HCT116 (cell line): ENCODE measurements at regions not wholly inside any gene's neighbourhood (a gene's known extent, or its start where the extent isn't known, plus 50 kb on each side); places are given as distances from the start of the nearest gene placed in this dataset.

Source experiments
- ATAC-seq: fragments of 200-7000 bp; cut with Tn5 transposase; 2 replicates; pipeline ENCODE4 v1.9.1; 2020; ENCODE audit warnings: mild to moderate bottlenecking, moderate library complexity
- BruUV-seq: library from RNA; stranded (reverse); fragments of 400-500 nt; replicated peaks from 2 replicates; lab custom pipeline; 2021; lab: Mats Ljungman, UMichigan
- CTCF ChIA-PET: fragments of 300-600 bp; sonication (Branson Sonifier 250); formaldehyde crosslinking; loops from one replicate; lab custom pipeline; 2021; ENCODE audit warnings: antibody characterized with exemption; lab: Charles Lee
- POLR2A ChIA-PET: fragments of 300-600, 350-600 bp; sonication (Branson Sonifier 250); formaldehyde crosslinking; loops from one replicate; lab custom pipeline; 2021; ENCODE audit warnings: antibody characterized with exemption; lab: Charles Lee
- RAD21 ChIA-PET, 2 experiments: fragments of 300-600 bp; sonication (Branson Sonifier 250); formaldehyde crosslinking; loops; one replicate each; lab custom pipeline; 2023; ENCODE audit warnings: low total read pairs in 2 of 2; ENCODE audit not compliant: uncharacterized antibody in 2 of 2, unreplicated experiment in 2 of 2, low non-redundant PET in 1 of 2; lab: Charles Lee
- DNase-seq: peaks from one replicate; pipeline ENCODE4 v3.0.0-alpha.2; 2010; ENCODE audit warnings: low read depth, low spot score
- H2AFZ ChIP-seq: fragments of 200-600 bp; shearing (Covaris generic), sonication (generic); 2 replicates; pipeline ENCODE4 v1.6.1; 2017; ENCODE audit warnings: low read depth, mixed run types, mixed read lengths, antibody characterized with exemption, low read length; ENCODE audit not compliant: poor library complexity, severe bottlenecking
- H3K27ac ChIP-seq: 2 replicates; pipeline ENCODE4 v1.5.1; 2012; ENCODE audit warnings: low read depth, low read length
- H3K27me3 ChIP-seq: fragments of 200-600 bp; sonication (generic); 2 replicates; pipeline ENCODE4 v1.6.1; 2016; ENCODE audit warnings: mixed run types, low read length, mixed read lengths; ENCODE audit not compliant: insufficient read depth
- H3K36me3 ChIP-seq, 2 experiments: fragments of 200-500 bp in 1 of 2; fragments of 200-600 bp in 1 of 2; sonication (Bioruptor generic) in 1 of 2; sonication (generic) in 1 of 2; 2 replicates each; pipeline versions ENCODE4 v1.5.1 to v1.6.1; 2014 to 2016; ENCODE audit warnings: low read length in 2 of 2, inconsistent platforms in 1 of 2, mixed read lengths in 1 of 2, mixed run types in 1 of 2; ENCODE audit not compliant: insufficient read depth in 2 of 2, control insufficient read depth in 1 of 2
- H3K4me1 ChIP-seq, 2 experiments: fragments of 200-600 bp in 1 of 2; sonication (generic) in 1 of 2; 2 replicates each; pipeline versions ENCODE4 v1.5.1 to v1.6.1; 2012 to 2017; ENCODE audit warnings: low read length in 2 of 2, inconsistent platforms in 1 of 2, mild to moderate bottlenecking in 1 of 2, mixed read lengths in 1 of 2, mixed run types in 1 of 2, moderate library complexity in 1 of 2; ENCODE audit not compliant: insufficient read depth in 2 of 2, control insufficient read depth in 1 of 2
- H3K4me2 ChIP-seq: fragments of 200-600 bp; sonication (generic); 2 replicates; pipeline ENCODE4 v1.6.1; 2017; ENCODE audit warnings: mixed run types, low read length, mixed read lengths
- H3K4me3 ChIP-seq, 2 experiments: fragments of 200-600 bp in 1 of 2; sonication (generic) in 1 of 2; replicated peaks in 1 of 2; 2 replicates each; pipeline ENCODE4 v1.5.1; 2011 to 2016; ENCODE audit warnings: low read length in 2 of 2, control low read depth in 1 of 2, low read depth in 1 of 2, mild to moderate bottlenecking in 1 of 2, mixed read lengths in 1 of 2, mixed run types in 1 of 2
- H3K79me2 ChIP-seq: fragments of 200-600 bp; sonication (generic); 2 replicates; pipeline ENCODE4 v1.6.1; 2017; ENCODE audit warnings: mild to moderate bottlenecking, mixed run types, low read length, moderate library complexity, mixed read lengths; ENCODE audit not compliant: insufficient read depth
- H3K9ac ChIP-seq: fragments of 200-600 bp; sonication (generic); 2 replicates; pipeline ENCODE4 v1.6.1; 2016; ENCODE audit warnings: low read length, mixed read lengths
- H3K9me2 ChIP-seq: fragments of 200-600 bp; sonication (generic), shearing (Covaris generic); 2 replicates; pipeline ENCODE4 v1.6.1; 2017; ENCODE audit warnings: mixed run types, mild to moderate bottlenecking, moderate library complexity; ENCODE audit not compliant: insufficient read depth
- H3K9me3 ChIP-seq, 2 experiments: fragments of 200-500 bp in 1 of 2; fragments of 200-600 bp in 1 of 2; sonication (Bioruptor generic) in 1 of 2; sonication (generic) in 1 of 2; 2 replicates each; pipeline ENCODE4 v1.6.1; 2014 to 2017; ENCODE audit warnings: low read length in 2 of 2, mixed read lengths in 2 of 2, inconsistent platforms in 1 of 2, low read depth in 1 of 2, mild to moderate bottlenecking in 1 of 2, mixed run types in 1 of 2, moderate library complexity in 1 of 2; ENCODE audit not compliant: control insufficient read depth in 1 of 2, insufficient read depth in 1 of 2
- H4K20me1 ChIP-seq: fragments of 200-600 bp; sonication (generic), shearing (Covaris generic); 2 replicates; pipeline ENCODE4 v1.6.1; 2017; ENCODE audit warnings: mixed run types, mild to moderate bottlenecking, moderate library complexity; ENCODE audit not compliant: insufficient read depth
- CBX3 ChIP-seq: IDR thresholded peaks from 2 replicates; pipeline ENCODE4 v1.6.1; 2012; ENCODE audit warnings: low read depth
- CEBPB ChIP-seq: IDR thresholded peaks from 2 replicates; pipeline ENCODE4 v1.6.1; 2012; ENCODE audit warnings: low read depth
- ELF1 ChIP-seq: IDR thresholded peaks from 2 replicates; pipeline ENCODE4 v1.6.1; 2012; ENCODE audit warnings: low read depth, borderline replicate concordance
- EZH2 ChIP-seq: fragments of 200-600 bp; sonication (generic); IDR thresholded peaks from 2 replicates; pipeline ENCODE4 v1.6.1; 2017; ENCODE audit warnings: antibody characterized with exemption, mixed run types
- EZH2phosphoT487 ChIP-seq: fragments of 200-600 bp; IDR thresholded peaks from 2 replicates; pipeline ENCODE4 v1.6.1; 2018; ENCODE audit warnings: antibody characterized with exemption, borderline replicate concordance
- JUND ChIP-seq: IDR thresholded peaks from 2 replicates; pipeline ENCODE4 v1.6.1; 2012
- POLR2AphosphoS5 ChIP-seq: IDR thresholded peaks from 2 replicates; pipeline ENCODE4 v1.6.1; 2011; ENCODE audit warnings: mild to moderate bottlenecking, low read depth, low read length, moderate library complexity
- RAD21 ChIP-seq: IDR thresholded peaks from 2 replicates; pipeline ENCODE4 v1.6.1; 2012; ENCODE audit warnings: low read depth, mild to moderate bottlenecking
- SRF ChIP-seq: IDR thresholded peaks from 2 replicates; pipeline ENCODE4 v1.6.1; 2012; ENCODE audit warnings: low read depth
- TCF7L2 ChIP-seq: IDR thresholded peaks from 2 replicates; pipeline ENCODE4 v1.7.0; 2011; ENCODE audit warnings: borderline replicate concordance, inconsistent platforms; ENCODE audit not compliant: insufficient read depth, insufficient read length; ENCODE audit errors: extremely low read depth
- YY1 ChIP-seq: IDR thresholded peaks from 2 replicates; pipeline ENCODE4 v1.6.1; 2011; ENCODE audit warnings: low read length, low read depth, moderate library complexity, mild to moderate bottlenecking; ENCODE audit not compliant: insufficient replicate concordance; ENCODE audit errors: extremely low read depth
- ZFX ChIP-seq: fragments of 450-650 bp; IDR thresholded peaks from 2 replicates; pipeline ENCODE4 v1.6.1; 2017
- ZNF274 ChIP-seq: fragments of 200-500 bp; sonication (Bioruptor generic); IDR thresholded peaks from 2 replicates; pipeline ENCODE4 v1.6.1; 2014; ENCODE audit warnings: mild to moderate bottlenecking, low read depth, low read length, inconsistent platforms
- intact Hi-C: fragments of 100-400 bp; cut with micrococcal nuclease; formaldehyde crosslinking; loops from 2 replicates; pipeline ENCODE4 v1.10.0; 2022
- TF ChIP-seq, protein P1 (sequence below): IDR thresholded peaks from 2 replicates; pipeline ENCODE4 v1.6.1; 2012
- TF ChIP-seq, protein P2 (sequence below): IDR thresholded peaks from 2 replicates; pipeline ENCODE4 v1.6.1; 2012; ENCODE audit warnings: low read depth

DNA sequence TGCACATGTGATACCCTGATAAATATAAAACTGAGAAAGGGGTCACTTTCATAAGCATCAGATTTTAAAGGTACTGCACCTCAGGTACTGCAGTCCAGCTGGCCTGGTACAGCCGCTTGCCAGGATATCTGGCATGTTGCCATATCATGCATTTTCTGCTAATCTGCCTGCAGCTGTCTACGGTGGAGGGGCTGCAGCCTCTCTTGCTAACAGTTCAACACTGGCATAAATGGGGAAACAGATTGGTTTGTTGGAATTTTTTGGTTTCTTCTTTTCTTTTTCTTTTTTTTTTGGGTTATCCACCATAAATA lies 71.5 kb downstream of the MIS18A start:
- H4K20me1 ChIP-seq = no peaks in the 10 kb centered on the region
- no peak for TF ChIP-seq ELF1
- no peak for TF ChIP-seq ZNF274
- H3K9me2 ChIP-seq = no peaks in the 10 kb centered on the region
- peaks cover 43% of the 10 kb centered on the region for H3K27me3 ChIP-seq
- RAD21 ChIA-PET = no interaction called here
- CTCF ChIA-PET = no interaction called here
- H3K9ac ChIP-seq = no peak overlapping the region
- POLR2A ChIA-PET = no interaction called here
- no peaks in the 10 kb centered on the region for H3K36me3 ChIP-seq
- ATAC-seq = no peak
- no peak overlapping the region for H2AFZ ChIP-seq
- BruUV-seq = no TSS peak
- H3K79me2 ChIP-seq = no peaks in the 10 kb centered on the region
- H3K4me3 ChIP-seq = no peak overlapping the region
- H3K4me2 ChIP-seq = no peak overlapping the region
- no peaks in the 10 kb centered on the region for H3K9me3 ChIP-seq
- no peaks in the 10 kb centered on the region for H3K4me1 ChIP-seq
- no peak overlapping the region for H3K27ac ChIP-seq
- DNase-seq = no peak
- intact Hi-C loops = no loop called here

DNA sequence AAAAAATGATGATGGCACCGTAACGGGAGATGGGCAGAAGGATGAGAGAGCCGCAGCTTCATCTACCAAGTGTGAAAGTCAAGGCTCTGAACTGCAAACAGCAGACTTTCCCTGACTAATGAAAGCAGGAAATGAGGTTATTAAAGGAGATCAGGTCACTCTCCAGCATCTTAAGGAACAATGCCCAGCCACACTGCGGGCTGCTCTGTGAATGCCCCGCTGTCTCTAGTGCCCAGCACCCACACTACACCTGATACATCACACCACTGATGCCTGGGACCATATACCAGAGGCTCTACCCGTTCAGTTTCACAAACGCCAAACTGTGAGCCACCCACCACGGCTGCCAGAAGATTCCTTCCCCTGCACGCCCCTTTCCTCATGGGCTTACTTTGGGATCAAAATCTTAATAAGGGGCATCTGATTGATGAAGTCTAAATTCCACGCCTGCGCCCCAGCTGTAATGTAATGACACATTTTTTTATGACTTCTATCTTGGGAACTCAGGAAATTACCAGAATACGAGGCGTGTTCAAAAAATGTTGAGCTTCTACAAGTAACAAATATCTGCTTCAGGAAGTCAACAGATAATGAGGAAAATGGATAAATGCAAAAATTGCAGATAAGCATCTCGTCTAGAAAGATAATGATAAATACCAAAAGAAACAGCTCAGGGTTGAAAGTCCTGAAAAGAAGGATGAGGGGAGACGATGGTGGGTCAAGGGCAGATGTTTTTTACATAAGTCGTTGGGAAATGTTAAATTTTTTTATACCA lies 72.0 kb downstream of the MIS18A start:
- no peak for ATAC-seq
- no peak for DNase-seq
- Histone ChIP-seq H3K9me3 (no peaks in the 10 kb centered on the region), H3K27me3 (peaks cover 42% of the 10 kb centered on the region), H3K79me2 (no peaks in the 10 kb centered on the region), H3K9ac (no peak overlapping the region), H3K4me1 (no peaks in the 10 kb centered on the region), H4K20me1 (no peaks in the 10 kb centered on the region), H3K27ac (no peak overlapping the region), H3K4me2 (no peak overlapping the region), H2AFZ (no peak overlapping the region), H3K36me3 (no peaks in the 10 kb centered on the region), H3K9me2 (no peaks in the 10 kb centered on the region), H3K4me3 (no peak overlapping the region)
- POLR2A ChIA-PET = no interaction called here
- RAD21 ChIA-PET = no interaction called here
- BruUV-seq = no TSS peak
- CTCF ChIA-PET = no interaction called here
- intact Hi-C loops = no loop called here
- no peak for TF ChIP-seq EZH2phosphoT487
- TF ChIP-seq ELF1 = no peak
- no peak for TF ChIP-seq POLR2AphosphoS5
- no peak for TF ChIP-seq CEBPB
- no peak for TF ChIP-seq SRF
- TF ChIP-seq, protein P1, sequence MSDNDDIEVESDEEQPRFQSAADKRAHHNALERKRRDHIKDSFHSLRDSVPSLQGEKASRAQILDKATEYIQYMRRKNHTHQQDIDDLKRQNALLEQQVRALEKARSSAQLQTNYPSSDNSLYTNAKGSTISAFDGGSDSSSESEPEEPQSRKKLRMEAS = no peak
- TF ChIP-seq ZFX = no peak
- TF ChIP-seq, protein P2, sequence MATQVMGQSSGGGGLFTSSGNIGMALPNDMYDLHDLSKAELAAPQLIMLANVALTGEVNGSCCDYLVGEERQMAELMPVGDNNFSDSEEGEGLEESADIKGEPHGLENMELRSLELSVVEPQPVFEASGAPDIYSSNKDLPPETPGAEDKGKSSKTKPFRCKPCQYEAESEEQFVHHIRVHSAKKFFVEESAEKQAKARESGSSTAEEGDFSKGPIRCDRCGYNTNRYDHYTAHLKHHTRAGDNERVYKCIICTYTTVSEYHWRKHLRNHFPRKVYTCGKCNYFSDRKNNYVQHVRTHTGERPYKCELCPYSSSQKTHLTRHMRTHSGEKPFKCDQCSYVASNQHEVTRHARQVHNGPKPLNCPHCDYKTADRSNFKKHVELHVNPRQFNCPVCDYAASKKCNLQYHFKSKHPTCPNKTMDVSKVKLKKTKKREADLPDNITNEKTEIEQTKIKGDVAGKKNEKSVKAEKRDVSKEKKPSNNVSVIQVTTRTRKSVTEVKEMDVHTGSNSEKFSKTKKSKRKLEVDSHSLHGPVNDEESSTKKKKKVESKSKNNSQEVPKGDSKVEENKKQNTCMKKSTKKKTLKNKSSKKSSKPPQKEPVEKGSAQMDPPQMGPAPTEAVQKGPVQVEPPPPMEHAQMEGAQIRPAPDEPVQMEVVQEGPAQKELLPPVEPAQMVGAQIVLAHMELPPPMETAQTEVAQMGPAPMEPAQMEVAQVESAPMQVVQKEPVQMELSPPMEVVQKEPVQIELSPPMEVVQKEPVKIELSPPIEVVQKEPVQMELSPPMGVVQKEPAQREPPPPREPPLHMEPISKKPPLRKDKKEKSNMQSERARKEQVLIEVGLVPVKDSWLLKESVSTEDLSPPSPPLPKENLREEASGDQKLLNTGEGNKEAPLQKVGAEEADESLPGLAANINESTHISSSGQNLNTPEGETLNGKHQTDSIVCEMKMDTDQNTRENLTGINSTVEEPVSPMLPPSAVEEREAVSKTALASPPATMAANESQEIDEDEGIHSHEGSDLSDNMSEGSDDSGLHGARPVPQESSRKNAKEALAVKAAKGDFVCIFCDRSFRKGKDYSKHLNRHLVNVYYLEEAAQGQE = no peak
- TF ChIP-seq TCF7L2 = no peak
- no peak for TF ChIP-seq EZH2
- no peak for TF ChIP-seq ZNF274
- no peak for TF ChIP-seq JUND
- TF ChIP-seq CBX3 = no peak
- TF ChIP-seq RAD21 = no peak
- TF ChIP-seq YY1 = no peak
